GM23338 (cell line): ENCODE measurements at regions not wholly inside any gene's neighbourhood (a gene's known extent, or its start where the extent isn't known, plus 50 kb on each side); places are given as distances from the start of the nearest gene placed in this dataset.

Experiments used
- CREB1 ChIP-seq: fragments of 250-450 bp; sonication (Bioruptor Pico); IDR thresholded peaks from 2 replicates; pipeline ENCODE4 v1.5.0; 2020; ENCODE audit warnings: low read depth, mild to moderate bottlenecking, moderate library complexity
- CTCF ChIP-seq, 2 experiments: fragments of 200-600 bp in 1 of 2; sonication (generic) in 1 of 2; conservative IDR thresholded peaks; 2 replicates each; pipeline versions ENCODE4 v1.5.1 to v1.6.1; 2016 to 2017; ENCODE audit warnings: antibody characterized with exemption in 2 of 2, low read depth in 2 of 2, mild to moderate bottlenecking in 2 of 2, moderate library complexity in 1 of 2
- ETS1 ChIP-seq: IDR thresholded peaks from 2 replicates; pipeline ENCODE4 v1.6.1; 2016; ENCODE audit warnings: antibody characterized with exemption
- EZH2 ChIP-seq: fragments of 200-600 bp; sonication (generic); IDR thresholded peaks from one replicate; pipeline ENCODE4 v1.8.0; 2017; ENCODE audit warnings: antibody characterized with exemption, mild to moderate bottlenecking, low read depth; ENCODE audit not compliant: unreplicated experiment
- EZH2phosphoT487 ChIP-seq: fragments of 200-600 bp; sonication (generic); IDR thresholded peaks from one replicate; pipeline ENCODE4 v1.8.1; 2018; ENCODE audit warnings: antibody characterized with exemption; ENCODE audit not compliant: unreplicated experiment
- JUNB ChIP-seq: IDR thresholded peaks from one replicate; pipeline ENCODE4 v1.6.1; 2016; ENCODE audit warnings: antibody characterized with exemption; ENCODE audit not compliant: unreplicated experiment
- POLR2AphosphoS5 ChIP-seq: IDR thresholded peaks from 2 replicates; pipeline ENCODE4 v1.6.1; 2016; ENCODE audit warnings: antibody characterized with exemption, low read depth
- REST ChIP-seq: IDR thresholded peaks from one replicate; pipeline ENCODE4 v1.6.1; 2018; ENCODE audit warnings: antibody characterized with exemption; ENCODE audit not compliant: unreplicated experiment
- ZNF331 ChIP-seq: fragments of 250-450 bp; sonication (Bioruptor Pico); IDR thresholded peaks from 2 replicates; pipeline ENCODE4 v1.5.0; 2020; ENCODE audit warnings: low read depth, mild to moderate bottlenecking, moderate library complexity
- ZNF462 ChIP-seq: fragments of 250-450 bp; sonication (Bioruptor Pico); IDR thresholded peaks from 2 replicates; pipeline ENCODE4 v1.5.0; 2020; ENCODE audit warnings: mild to moderate bottlenecking, moderate library complexity

- no peak for TF ChIP-seq CTCF (conservative IDR thresholded peaks at IDR 0.05; ENCODE audit: low read depth in 2 of 2)
- no peak for TF ChIP-seq POLR2AphosphoS5
- TF ChIP-seq EZH2phosphoT487: no peak
- TF ChIP-seq EZH2: no peak
- no peak for TF ChIP-seq REST
- no peak for TF ChIP-seq JUNB
- TF ChIP-seq CREB1 (CRISPR knock-in tag): no peak
- TF ChIP-seq ETS1: no peak
- TF ChIP-seq ZNF331 (CRISPR knock-in tag): no peak
- no peak for TF ChIP-seq ZNF462 (CRISPR knock-in tag)
Observed at GRCh38 chr18:28875059-28875458, 698.1 kb upstream of the CDH2 start.
